AG09309 (cell line): ENCODE measurements at regions not wholly inside any gene's neighbourhood (a gene's known extent, or its start where the extent isn't known, plus 50 kb on each side); places are given as distances from the start of the nearest gene placed in this dataset.
A peak's percentile ranks its signal among the peaks of the same experiment; 100 is the strongest.

Source experiments
- DNase-seq: peaks from one replicate; pipeline ENCODE4 v3.0.0-alpha.2; 2010; ENCODE audit warnings: low read depth
- H3K4me3 ChIP-seq: 2 replicates; pipeline ENCODE4 v1.5.1; 2011; ENCODE audit warnings: mild to moderate bottlenecking, low read depth, low read length, moderate library complexity; ENCODE audit not compliant: control insufficient read depth
- TF ChIP-seq, protein P1 (sequence below): IDR thresholded peaks from 2 replicates; pipeline ENCODE4 v1.5.1; 2011; ENCODE audit warnings: mild to moderate bottlenecking, low read depth, low read length, inconsistent platforms; ENCODE audit not compliant: insufficient read depth, control insufficient read depth; ENCODE audit errors: missing control alignments

- TF ChIP-seq, protein P1, sequence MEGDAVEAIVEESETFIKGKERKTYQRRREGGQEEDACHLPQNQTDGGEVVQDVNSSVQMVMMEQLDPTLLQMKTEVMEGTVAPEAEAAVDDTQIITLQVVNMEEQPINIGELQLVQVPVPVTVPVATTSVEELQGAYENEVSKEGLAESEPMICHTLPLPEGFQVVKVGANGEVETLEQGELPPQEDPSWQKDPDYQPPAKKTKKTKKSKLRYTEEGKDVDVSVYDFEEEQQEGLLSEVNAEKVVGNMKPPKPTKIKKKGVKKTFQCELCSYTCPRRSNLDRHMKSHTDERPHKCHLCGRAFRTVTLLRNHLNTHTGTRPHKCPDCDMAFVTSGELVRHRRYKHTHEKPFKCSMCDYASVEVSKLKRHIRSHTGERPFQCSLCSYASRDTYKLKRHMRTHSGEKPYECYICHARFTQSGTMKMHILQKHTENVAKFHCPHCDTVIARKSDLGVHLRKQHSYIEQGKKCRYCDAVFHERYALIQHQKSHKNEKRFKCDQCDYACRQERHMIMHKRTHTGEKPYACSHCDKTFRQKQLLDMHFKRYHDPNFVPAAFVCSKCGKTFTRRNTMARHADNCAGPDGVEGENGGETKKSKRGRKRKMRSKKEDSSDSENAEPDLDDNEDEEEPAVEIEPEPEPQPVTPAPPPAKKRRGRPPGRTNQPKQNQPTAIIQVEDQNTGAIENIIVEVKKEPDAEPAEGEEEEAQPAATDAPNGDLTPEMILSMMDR: no peak
- no peak overlapping the region for H3K4me3 ChIP-seq
- no peak for DNase-seq
These were observed 105.5 kb upstream of the CPLX2 start for GRCh38 chr5:175765858-175766257.

GRCh38 chr5:175766963-175767362 lies 104.4 kb upstream of the CPLX2 start:
- TF ChIP-seq, protein P1: no peak
- DNase-seq: no peak
- no peak overlapping the region for H3K4me3 ChIP-seq

GRCh38 chr5:175772747-175773533 lies 98.4 kb upstream of the CPLX2 start:
- DNase-seq: no peak
- H3K4me3 ChIP-seq: peak overlapping the region; percentile 16
- TF ChIP-seq, protein P1: no peak

- peak overlapping the region; percentile 16; the same call in 1 of the 2 replicates for H3K4me3 ChIP-seq
- TF ChIP-seq, protein P1: no peak
- DNase-seq: no peak
These were observed 97.8 kb upstream of the CPLX2 start for GRCh38 chr5:175773534-175774070.

- no peak for DNase-seq
- H3K4me3 ChIP-seq: no peak overlapping the region
- TF ChIP-seq, protein P1: no peak
These were observed 96.0 kb upstream of the CPLX2 start for GRCh38 chr5:175775416-175775815.

GRCh38 chr5:175778951-175779503 lies 92.4 kb upstream of the CPLX2 start:
- DNase-seq: no peak
- no peak overlapping the region for H3K4me3 ChIP-seq
- TF ChIP-seq, protein P1: no peak

DNA sequence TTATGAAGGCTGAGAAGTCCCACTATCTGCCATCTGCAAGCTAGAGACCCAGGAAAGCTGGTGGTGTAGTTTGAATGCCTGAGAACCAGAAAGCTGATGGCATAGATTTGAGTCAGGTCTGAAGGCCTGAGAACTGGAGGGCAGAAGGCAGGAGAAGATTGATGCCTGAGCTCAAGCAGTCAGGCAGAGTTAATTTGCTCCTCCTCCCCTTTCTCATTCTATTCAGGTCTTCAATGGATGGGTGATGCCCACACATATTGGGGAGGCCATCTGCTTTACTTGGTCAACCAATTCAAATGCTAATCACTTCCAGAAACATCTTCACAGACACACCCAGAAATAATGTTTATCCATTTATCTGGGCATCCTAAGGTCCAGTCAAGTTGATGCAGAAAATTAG lies 87.6 kb upstream of the CPLX2 start:
- DNase-seq: no peak
- no peak overlapping the region for H3K4me3 ChIP-seq
- TF ChIP-seq, protein P1: no peak
